Nephron (organoid): ENCODE measurements at regions not wholly inside any gene's neighbourhood (a gene's known extent, or its start where the extent isn't known, plus 50 kb on each side); places are given as distances from the start of the nearest gene placed in this dataset.

Source experiments
- H3K27ac Mint-ChIP-seq, 3 experiments: 2 replicates each; pipeline ENCODE4 v1.8.0; 2020; ENCODE audit warnings: mixed read lengths in 3 of 3, mild to moderate bottlenecking in 2 of 3, moderate library complexity in 1 of 3
- H3K27me3 Mint-ChIP-seq: 2 replicates; pipeline ENCODE4 v1.8.0; 2021; ENCODE audit warnings: low read depth, mild to moderate bottlenecking, moderate library complexity, mixed read lengths
- H3K36me3 Mint-ChIP-seq: 2 replicates; pipeline ENCODE4 v1.8.0; 2020; ENCODE audit warnings: low read depth, mixed read lengths
- H3K4me1 Mint-ChIP-seq: 2 replicates; pipeline ENCODE4 v1.8.0; 2020; ENCODE audit warnings: mixed read lengths
- H3K4me3 Mint-ChIP-seq, 3 experiments: 2 replicates each; pipeline ENCODE4 v1.8.0; 2020; ENCODE audit warnings: mild to moderate bottlenecking in 3 of 3, mixed read lengths in 3 of 3, moderate library complexity in 2 of 3
- H3K9me3 Mint-ChIP-seq: 2 replicates; pipeline ENCODE4 v1.8.0; 2020; ENCODE audit warnings: mixed read lengths
- CTCF ChIP-seq, 3 experiments: fragments of 200-600 bp; sonication (generic); IDR thresholded peaks; one replicate each; pipeline ENCODE4 v1.5.0; 2021; ENCODE audit warnings: antibody characterized with exemption in 3 of 3; ENCODE audit not compliant: unreplicated experiment in 3 of 3

GRCh38 chr5:103623425-103623824, 60.8 kb upstream of the NUDT12 start:
- peaks cover 8% of the 10 kb centered on the region for H3K27me3 Mint-ChIP-seq
- no peak overlapping the region for H3K27ac Mint-ChIP-seq
- H3K36me3 Mint-ChIP-seq = no peaks in the 10 kb centered on the region
- H3K9me3 Mint-ChIP-seq = peaks cover 3% of the 10 kb centered on the region
- H3K4me1 Mint-ChIP-seq = no peaks in the 10 kb centered on the region
- H3K4me3 Mint-ChIP-seq = no peak overlapping the region
- TF ChIP-seq CTCF (IDR thresholded peaks at IDR 0.05; ENCODE audit: unreplicated experiment in 3 of 3) = no peak

GRCh38 chr5:103621548-103621930, 59.0 kb upstream of the NUDT12 start:
- Mint-ChIP-seq H3K36me3 (no peaks in the 10 kb centered on the region), H3K4me1 (peaks cover 6% of the 10 kb centered on the region), H3K9me3 (peaks cover 3% of the 10 kb centered on the region), H3K4me3 (no peak overlapping the region), H3K27ac (no peak overlapping the region), H3K27me3 (peaks cover 18% of the 10 kb centered on the region)
- no peak for TF ChIP-seq CTCF (IDR thresholded peaks at IDR 0.05; ENCODE audit: unreplicated experiment in 3 of 3)

GRCh38 chr5:103620851-103621547, 58.4 kb upstream of the NUDT12 start:
- Mint-ChIP-seq H3K9me3 (no peaks in the 10 kb centered on the region), H3K27me3 (peaks cover 14% of the 10 kb centered on the region), H3K27ac (no peak overlapping the region), H3K36me3 (no peaks in the 10 kb centered on the region), H3K4me3 (no peak overlapping the region), H3K4me1 (peaks cover 6% of the 10 kb centered on the region)
- TF ChIP-seq CTCF (IDR thresholded peaks at IDR 0.05; ENCODE audit: unreplicated experiment in 3 of 3) = no peak

GRCh38 chr5:103617913-103618312, 55.3 kb upstream of the NUDT12 start:
- H3K27me3 Mint-ChIP-seq = peaks cover 14% of the 10 kb centered on the region
- no peak for TF ChIP-seq CTCF (IDR thresholded peaks at IDR 0.05; ENCODE audit: unreplicated experiment in 3 of 3)
- H3K9me3 Mint-ChIP-seq = no peaks in the 10 kb centered on the region
- H3K4me1 Mint-ChIP-seq = peaks cover 12% of the 10 kb centered on the region
- H3K36me3 Mint-ChIP-seq = no peaks in the 10 kb centered on the region
- H3K27ac Mint-ChIP-seq = peak overlapping the region in 2 of 3 experiments; percentile 16 to 81
- H3K4me3 Mint-ChIP-seq = no peak overlapping the region

DNA sequence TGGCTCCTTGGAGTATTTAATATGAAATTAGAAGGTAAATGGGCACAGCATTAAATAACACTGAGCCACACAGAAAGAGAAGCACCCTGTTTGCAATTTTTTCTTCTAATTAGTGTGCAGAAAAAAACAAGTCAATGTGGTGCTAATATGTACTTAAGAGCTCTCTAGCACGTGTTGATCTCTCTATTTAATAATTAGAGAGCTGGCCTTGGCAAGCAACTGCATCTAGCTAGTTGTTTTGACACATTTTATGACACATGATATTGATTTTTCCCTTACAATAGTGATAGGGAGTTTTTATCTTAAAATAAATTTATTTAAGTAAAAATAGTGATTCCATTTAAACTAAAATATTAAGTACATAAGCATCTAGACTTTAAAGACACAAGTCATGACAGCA, 54.5 kb upstream of the NUDT12 start:
- peaks cover 12% of the 10 kb centered on the region for H3K4me1 Mint-ChIP-seq
- peaks cover 14% of the 10 kb centered on the region for H3K27me3 Mint-ChIP-seq
- peak overlapping the region in 1 of 3 experiments; percentile 31 for H3K27ac Mint-ChIP-seq

More for the DNA sequence above, 54.5 kb upstream of the NUDT12 start:
- Mint-ChIP-seq H3K36me3 (no peaks in the 10 kb centered on the region), H3K9me3 (no peaks in the 10 kb centered on the region), H3K4me3 (no peak overlapping the region)
- no peak for TF ChIP-seq CTCF (IDR thresholded peaks at IDR 0.05; ENCODE audit: unreplicated experiment in 3 of 3)
